WTC11 (cell line): ENCODE measurements at regions not wholly inside any gene's neighbourhood (a gene's known extent, or its start where the extent isn't known, plus 50 kb on each side); places are given as distances from the start of the nearest gene placed in this dataset.
"Not testable (repeated sequence)": the region's sequence is repeated elsewhere in the genome, so short reads cannot be mapped to it uniquely, and the experiment has no call there.

Source experiments
- ATAC-seq: fragments of 200-7000 bp; cut with Tn5 transposase; 2 replicates; pipeline ENCODE4 v1.10.0; 2021; ENCODE audit warnings: mild to moderate bottlenecking, moderate library complexity
- CTCF ChIA-PET: fragments of 300-600 bp; sonication (Branson Sonifier 250); formaldehyde crosslinking; loops from one replicate; lab custom pipeline; 2021; ENCODE audit warnings: antibody characterized with exemption; lab: Charles Lee
- POLR2A ChIA-PET: fragments of 350-600 bp; sonication (Branson Sonifier 250); formaldehyde crosslinking; loops from one replicate; lab custom pipeline; 2021; ENCODE audit warnings: antibody characterized with exemption; lab: Charles Lee
- DNase-seq: peaks from one replicate; pipeline ENCODE4 v3.0.0; 2021; ENCODE audit warnings: low spot score
- H3K27ac Mint-ChIP-seq: 2 replicates; pipeline ENCODE4 v1.8.0; 2021; ENCODE audit warnings: mixed read lengths
- H3K27me3 Mint-ChIP-seq: 2 replicates; pipeline ENCODE4 v1.8.0; 2021; ENCODE audit warnings: low read depth, mild to moderate bottlenecking, moderate library complexity, mixed read lengths
- H3K36me3 Mint-ChIP-seq: 2 replicates; pipeline ENCODE4 v1.8.0; 2021; ENCODE audit warnings: mixed read lengths
- H3K4me1 Mint-ChIP-seq: 2 replicates; pipeline ENCODE4 v1.8.0; 2022; ENCODE audit warnings: mixed read lengths
- H3K4me3 Mint-ChIP-seq: 2 replicates; pipeline ENCODE4 v1.8.0; 2021; ENCODE audit warnings: mild to moderate bottlenecking, moderate library complexity, mixed read lengths
- H3K9me3 Mint-ChIP-seq: 2 replicates; pipeline ENCODE4 v1.8.0; 2021; ENCODE audit warnings: mixed read lengths
- ATF1 ChIP-seq: sonication (generic); formaldehyde crosslinking; IDR thresholded peaks from 2 replicates; pipeline ENCODE4 v1.8.1; 2023; ENCODE audit warnings: mild to moderate bottlenecking, moderate library complexity, missing genetic modification reagents
- CREB1 ChIP-seq: sonication (generic); formaldehyde crosslinking; IDR thresholded peaks from 2 replicates; pipeline ENCODE4 v1.8.0; 2023; ENCODE audit warnings: mild to moderate bottlenecking, missing genetic modification reagents
- CREM ChIP-seq: sonication (generic); formaldehyde crosslinking; IDR thresholded peaks from 2 replicates; pipeline ENCODE4 v1.8.1; 2022; ENCODE audit warnings: mild to moderate bottlenecking, missing genetic modification reagents, moderate library complexity
- ESRRA ChIP-seq: sonication (generic); formaldehyde crosslinking; IDR thresholded peaks from 2 replicates; pipeline ENCODE4 v1.8.1; 2022; ENCODE audit warnings: mild to moderate bottlenecking, missing genetic modification reagents, borderline replicate concordance
- GABPB1 ChIP-seq: sonication (generic); formaldehyde crosslinking; IDR thresholded peaks from 2 replicates; pipeline ENCODE4 v1.8.1; 2023; ENCODE audit warnings: mild to moderate bottlenecking, missing genetic modification reagents
- GTF2I ChIP-seq: fragments of 250-450 bp; sonication (Bioruptor Pico); conservative IDR thresholded peaks from 2 replicates; pipeline ENCODE4 v1.4.0; 2021; ENCODE audit warnings: mild to moderate bottlenecking
- JAZF1 ChIP-seq: fragments of 250-450 bp; sonication (Bioruptor Pico); IDR thresholded peaks from 2 replicates; pipeline ENCODE4 v1.9.0; 2021; ENCODE audit warnings: moderate library complexity, mild to moderate bottlenecking, inconsistent platforms
- KAT7 ChIP-seq: sonication (generic); formaldehyde crosslinking; IDR thresholded peaks from 2 replicates; pipeline ENCODE4 v1.8.1; 2023; ENCODE audit warnings: missing genetic modification reagents, mild to moderate bottlenecking, borderline replicate concordance
- MXD4 ChIP-seq: fragments of 250-450 bp; sonication (Bioruptor Pico); IDR thresholded peaks from 2 replicates; pipeline ENCODE4 v1.8.0; 2021; ENCODE audit warnings: mild to moderate bottlenecking, moderate library complexity, borderline replicate concordance
- NFATC4 ChIP-seq: fragments of 250-450 bp; sonication (Bioruptor Pico); IDR thresholded peaks from 2 replicates; pipeline ENCODE4 v1.9.0; 2021; ENCODE audit warnings: mild to moderate bottlenecking
- NFYB ChIP-seq: sonication (generic); formaldehyde crosslinking; conservative IDR thresholded peaks from 2 replicates; pipeline ENCODE4 v1.8.0; 2022; ENCODE audit warnings: low read depth, missing genetic modification reagents
- PRRX2 ChIP-seq: fragments of 250-450 bp; sonication (Bioruptor Pico); IDR thresholded peaks from 2 replicates; pipeline ENCODE4 v1.8.0; 2021; ENCODE audit warnings: mild to moderate bottlenecking
- SMAD4 ChIP-seq: sonication (generic); formaldehyde crosslinking; IDR thresholded peaks from 2 replicates; pipeline ENCODE4 v1.8.0; 2022; ENCODE audit warnings: mild to moderate bottlenecking, missing genetic modification reagents
- SOX15 ChIP-seq: fragments of 250-450 bp; sonication (Bioruptor Pico); IDR thresholded peaks from 2 replicates; pipeline ENCODE4 v1.9.0; 2021; ENCODE audit warnings: mild to moderate bottlenecking
- SP1 ChIP-seq: sonication (generic); formaldehyde crosslinking; conservative IDR thresholded peaks from 2 replicates; pipeline ENCODE4 v1.8.1; 2022; ENCODE audit warnings: missing genetic modification reagents
- TEAD4 ChIP-seq: sonication (generic); formaldehyde crosslinking; IDR thresholded peaks from 2 replicates; pipeline ENCODE4 v1.8.0; 2022; ENCODE audit warnings: mild to moderate bottlenecking, missing genetic modification reagents
- ZNF138 ChIP-seq: sonication (generic); formaldehyde crosslinking; conservative IDR thresholded peaks from 2 replicates; pipeline ENCODE4 v1.8.1; 2022; ENCODE audit warnings: mild to moderate bottlenecking, moderate library complexity, missing genetic modification reagents
- ZNF416 ChIP-seq: fragments of 250-450 bp; sonication (Bioruptor Pico); IDR thresholded peaks from 2 replicates; pipeline ENCODE4 v1.9.0; 2021; ENCODE audit warnings: mild to moderate bottlenecking, inconsistent platforms
- TF ChIP-seq, protein P1 (sequence below): sonication (generic); formaldehyde crosslinking; IDR thresholded peaks from 2 replicates; pipeline ENCODE4 v1.8.0; 2022; ENCODE audit warnings: mild to moderate bottlenecking, missing genetic modification reagents
- TF ChIP-seq, protein P2 (sequence below): sonication (generic); formaldehyde crosslinking; IDR thresholded peaks from 2 replicates; pipeline ENCODE4 v1.8.1; 2023; ENCODE audit warnings: mild to moderate bottlenecking, missing genetic modification reagents
- TF ChIP-seq, protein P3 (sequence below): sonication (generic); formaldehyde crosslinking; conservative IDR thresholded peaks from 2 replicates; pipeline ENCODE4 v1.8.1; 2022; ENCODE audit warnings: mild to moderate bottlenecking, missing genetic modification reagents
- TF ChIP-seq, protein P4 (sequence below): sonication (generic); formaldehyde crosslinking; conservative IDR thresholded peaks from 2 replicates; pipeline ENCODE4 v1.8.1; 2023; ENCODE audit warnings: mild to moderate bottlenecking, low read depth, missing genetic modification reagents, moderate library complexity

DNA sequence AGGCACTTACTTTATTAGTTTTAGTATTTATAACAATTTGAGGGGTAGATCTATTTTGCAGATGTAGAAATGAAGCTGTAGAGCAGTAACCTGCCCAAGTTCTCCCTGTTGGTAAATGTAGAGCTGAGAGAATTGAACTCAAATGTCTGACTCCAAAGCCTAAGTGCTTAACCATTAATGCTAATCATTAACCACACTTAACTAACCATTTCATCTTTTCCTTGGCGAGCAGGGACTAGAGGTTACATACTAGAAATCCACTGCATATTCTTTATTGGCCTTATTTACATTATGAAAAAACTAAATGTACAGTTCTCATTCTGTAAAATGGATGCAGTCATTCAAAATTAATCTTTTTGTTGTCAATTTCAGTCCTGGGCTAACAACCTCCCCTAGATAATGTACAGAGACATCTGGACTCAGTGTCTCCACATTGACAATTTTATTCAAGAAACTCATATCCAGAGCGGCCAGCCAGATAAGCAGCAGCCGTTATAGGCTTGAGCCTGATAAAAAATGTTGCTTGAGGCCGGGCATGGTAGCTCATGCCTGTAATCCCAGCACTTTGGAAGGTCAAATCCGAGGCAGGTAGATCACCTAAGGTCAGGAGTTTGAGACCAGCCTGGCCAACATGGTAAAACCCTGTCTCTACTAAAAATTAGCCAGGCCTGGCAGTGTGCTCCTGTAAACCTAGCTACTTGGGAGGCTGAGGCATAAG, 76.7 kb upstream of the PICALM start (continued):
- TF ChIP-seq SMAD4 (CRISPR knock-in tag) (no peak), KAT7 (CRISPR knock-in tag) (no peak), TEAD4 (CRISPR knock-in tag) (no peak)
- TF ChIP-seq, protein P1, sequence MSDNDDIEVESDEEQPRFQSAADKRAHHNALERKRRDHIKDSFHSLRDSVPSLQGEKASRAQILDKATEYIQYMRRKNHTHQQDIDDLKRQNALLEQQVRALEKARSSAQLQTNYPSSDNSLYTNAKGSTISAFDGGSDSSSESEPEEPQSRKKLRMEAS (CRISPR knock-in tag): no peak
- TF ChIP-seq, all 79 proteins: peak for 0

DNA sequence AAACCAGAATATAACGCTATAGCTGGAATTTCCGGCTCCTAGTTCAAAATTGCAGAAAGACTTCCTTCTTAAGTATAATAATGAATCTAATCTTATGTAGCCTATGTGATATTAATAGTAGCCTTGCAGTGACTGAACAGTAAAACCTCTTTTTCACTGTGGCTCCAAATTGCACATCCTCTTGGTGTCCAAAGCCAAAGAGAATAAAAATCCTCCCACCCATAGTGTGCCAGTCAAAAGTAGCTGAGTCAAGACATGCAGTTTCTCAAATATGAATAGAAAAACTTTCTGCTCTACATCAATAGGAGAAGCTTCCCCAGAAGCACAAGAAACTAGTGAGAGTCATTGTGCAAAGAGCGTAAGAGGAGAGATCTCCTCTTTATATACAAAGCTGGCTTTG, 76.0 kb upstream of the PICALM start:
- H3K9me3 Mint-ChIP-seq: no peaks in the 10 kb centered on the region
- CTCF ChIA-PET: no interaction called here
- no peak overlapping the region for H3K27ac Mint-ChIP-seq
- DNase-seq: no peak
- no peak for ATAC-seq
- TF ChIP-seq TEAD4 (CRISPR knock-in tag) (no peak), MXD4 (CRISPR knock-in tag) (no peak), PRRX2 (CRISPR knock-in tag) (no peak), ATF1 (CRISPR knock-in tag) (no peak), GTF2I (no peak), SP1 (CRISPR knock-in tag) (no peak), KAT7 (CRISPR knock-in tag) (no peak), JAZF1 (CRISPR knock-in tag) (no peak), SOX15 (CRISPR knock-in tag) (no peak), CREM (CRISPR knock-in tag) (no peak), ZNF138 (no peak), ESRRA (CRISPR knock-in tag) (no peak), CREB1 (CRISPR knock-in tag) (no peak)
- TF ChIP-seq, protein P2, sequence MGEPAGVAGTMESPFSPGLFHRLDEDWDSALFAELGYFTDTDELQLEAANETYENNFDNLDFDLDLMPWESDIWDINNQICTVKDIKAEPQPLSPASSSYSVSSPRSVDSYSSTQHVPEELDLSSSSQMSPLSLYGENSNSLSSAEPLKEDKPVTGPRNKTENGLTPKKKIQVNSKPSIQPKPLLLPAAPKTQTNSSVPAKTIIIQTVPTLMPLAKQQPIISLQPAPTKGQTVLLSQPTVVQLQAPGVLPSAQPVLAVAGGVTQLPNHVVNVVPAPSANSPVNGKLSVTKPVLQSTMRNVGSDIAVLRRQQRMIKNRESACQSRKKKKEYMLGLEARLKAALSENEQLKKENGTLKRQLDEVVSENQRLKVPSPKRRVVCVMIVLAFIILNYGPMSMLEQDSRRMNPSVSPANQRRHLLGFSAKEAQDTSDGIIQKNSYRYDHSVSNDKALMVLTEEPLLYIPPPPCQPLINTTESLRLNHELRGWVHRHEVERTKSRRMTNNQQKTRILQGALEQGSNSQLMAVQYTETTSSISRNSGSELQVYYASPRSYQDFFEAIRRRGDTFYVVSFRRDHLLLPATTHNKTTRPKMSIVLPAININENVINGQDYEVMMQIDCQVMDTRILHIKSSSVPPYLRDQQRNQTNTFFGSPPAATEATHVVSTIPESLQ (CRISPR knock-in tag): no peak
- TF ChIP-seq, protein P3, sequence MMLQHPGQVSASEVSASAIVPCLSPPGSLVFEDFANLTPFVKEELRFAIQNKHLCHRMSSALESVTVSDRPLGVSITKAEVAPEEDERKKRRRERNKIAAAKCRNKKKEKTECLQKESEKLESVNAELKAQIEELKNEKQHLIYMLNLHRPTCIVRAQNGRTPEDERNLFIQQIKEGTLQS (CRISPR knock-in tag): no peak
- TF ChIP-seq, all 79 proteins: peak for 0
- H3K36me3 Mint-ChIP-seq: no peaks in the 10 kb centered on the region
- H3K4me1 Mint-ChIP-seq: peaks cover 7% of the 10 kb centered on the region
- H3K27me3 Mint-ChIP-seq: no peaks in the 10 kb centered on the region; the same call in 1 of the 2 replicates
- POLR2A ChIA-PET: no interaction called here
- H3K4me3 Mint-ChIP-seq: no peak overlapping the region

DNA sequence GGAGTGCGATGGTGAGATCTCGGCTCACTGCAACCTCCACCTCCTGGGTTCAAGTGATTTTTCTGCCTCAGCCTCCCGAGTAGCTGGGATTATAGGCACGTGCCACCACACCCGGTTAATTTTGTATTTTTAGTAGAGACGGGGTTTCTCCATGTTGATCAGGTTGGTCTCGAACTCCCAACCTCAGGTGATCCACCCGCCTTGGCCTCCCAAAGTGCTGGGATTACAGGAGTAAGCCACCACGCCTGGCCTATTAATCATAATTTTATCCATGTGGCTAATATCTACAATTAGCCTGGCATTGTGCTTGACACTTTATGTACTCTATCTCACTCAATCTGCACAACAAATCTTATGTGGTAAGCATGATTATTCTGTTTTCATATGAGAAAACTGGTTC, 75.2 kb upstream of the PICALM start:
- H3K36me3 Mint-ChIP-seq, H3K4me3 Mint-ChIP-seq, H3K4me1 Mint-ChIP-seq, H3K27ac Mint-ChIP-seq, ATAC-seq, H3K9me3 Mint-ChIP-seq, H3K27me3 Mint-ChIP-seq, POLR2A ChIA-PET, DNase-seq, CTCF ChIA-PET: not testable (repeated sequence)

DNA sequence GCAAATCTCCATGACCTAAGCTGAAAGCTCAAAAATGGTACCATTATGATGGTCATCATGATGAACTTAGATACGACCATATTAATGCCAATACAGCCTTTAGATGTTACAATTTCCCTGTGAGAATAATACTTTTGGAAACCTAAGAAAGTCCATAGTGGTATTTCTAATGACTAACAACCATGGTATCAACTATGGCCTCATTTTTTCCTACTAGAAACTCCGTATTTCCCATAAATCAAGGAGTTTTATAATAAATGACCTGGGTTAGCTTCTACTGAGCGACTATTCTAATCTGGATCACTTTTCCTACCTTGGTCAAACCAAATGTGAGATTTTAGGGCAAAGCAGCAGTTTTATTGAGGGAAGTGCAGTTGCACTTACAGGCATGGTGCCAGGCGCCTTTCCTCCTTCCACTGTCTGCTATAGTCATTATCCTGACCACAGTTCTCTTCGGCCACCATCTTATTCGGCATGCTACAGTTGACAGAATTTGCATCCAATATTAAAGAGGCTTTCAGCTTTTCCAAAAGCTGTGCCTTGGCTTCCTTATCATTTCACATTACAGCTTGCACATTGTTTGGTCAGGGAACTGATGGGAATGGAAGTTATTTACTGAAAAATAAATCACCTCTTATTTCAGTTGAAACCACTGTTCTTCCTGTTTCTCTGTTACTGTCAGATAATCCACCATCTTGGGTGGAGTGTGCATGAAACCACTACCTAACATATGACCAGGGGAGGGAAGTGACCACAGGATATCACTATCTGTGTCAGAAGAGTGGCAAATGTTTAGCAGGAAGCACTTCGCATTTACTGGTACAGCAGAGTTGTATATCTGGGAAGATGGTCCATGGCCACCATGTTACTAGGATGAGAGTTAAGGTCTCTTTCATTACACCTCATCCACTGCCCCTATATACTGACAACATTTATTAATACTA, 74.5 kb upstream of the PICALM start:
- ChIA-PET POLR2A (no interaction called here), CTCF (no interaction called here)
- H3K27me3 Mint-ChIP-seq: no peaks in the 10 kb centered on the region; the same call in 1 of the 2 replicates
- no peak overlapping the region for H3K4me3 Mint-ChIP-seq
- H3K9me3 Mint-ChIP-seq: no peaks in the 10 kb centered on the region
- H3K4me1 Mint-ChIP-seq: peaks cover 3% of the 10 kb centered on the region
- DNase-seq (no peak), ATAC-seq (no peak)
- no peaks in the 10 kb centered on the region for H3K36me3 Mint-ChIP-seq
- H3K27ac Mint-ChIP-seq: no peak overlapping the region
- TF ChIP-seq NFATC4 (no peak), NFYB (CRISPR knock-in tag) (no peak), ZNF416 (no peak), GABPB1 (no peak)
- TF ChIP-seq, protein P4, sequence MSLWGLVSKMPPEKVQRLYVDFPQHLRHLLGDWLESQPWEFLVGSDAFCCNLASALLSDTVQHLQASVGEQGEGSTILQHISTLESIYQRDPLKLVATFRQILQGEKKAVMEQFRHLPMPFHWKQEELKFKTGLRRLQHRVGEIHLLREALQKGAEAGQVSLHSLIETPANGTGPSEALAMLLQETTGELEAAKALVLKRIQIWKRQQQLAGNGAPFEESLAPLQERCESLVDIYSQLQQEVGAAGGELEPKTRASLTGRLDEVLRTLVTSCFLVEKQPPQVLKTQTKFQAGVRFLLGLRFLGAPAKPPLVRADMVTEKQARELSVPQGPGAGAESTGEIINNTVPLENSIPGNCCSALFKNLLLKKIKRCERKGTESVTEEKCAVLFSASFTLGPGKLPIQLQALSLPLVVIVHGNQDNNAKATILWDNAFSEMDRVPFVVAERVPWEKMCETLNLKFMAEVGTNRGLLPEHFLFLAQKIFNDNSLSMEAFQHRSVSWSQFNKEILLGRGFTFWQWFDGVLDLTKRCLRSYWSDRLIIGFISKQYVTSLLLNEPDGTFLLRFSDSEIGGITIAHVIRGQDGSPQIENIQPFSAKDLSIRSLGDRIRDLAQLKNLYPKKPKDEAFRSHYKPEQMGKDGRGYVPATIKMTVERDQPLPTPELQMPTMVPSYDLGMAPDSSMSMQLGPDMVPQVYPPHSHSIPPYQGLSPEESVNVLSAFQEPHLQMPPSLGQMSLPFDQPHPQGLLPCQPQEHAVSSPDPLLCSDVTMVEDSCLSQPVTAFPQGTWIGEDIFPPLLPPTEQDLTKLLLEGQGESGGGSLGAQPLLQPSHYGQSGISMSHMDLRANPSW (CRISPR knock-in tag): no peak
- TF ChIP-seq, protein P3 (CRISPR knock-in tag): no peak
